ENCODE measurements at regions not wholly inside any gene's neighbourhood (a gene's known extent, or its start where the extent isn't known, plus 50 kb on each side); places are given as distances from the start of the nearest gene placed in this dataset.

DNA sequence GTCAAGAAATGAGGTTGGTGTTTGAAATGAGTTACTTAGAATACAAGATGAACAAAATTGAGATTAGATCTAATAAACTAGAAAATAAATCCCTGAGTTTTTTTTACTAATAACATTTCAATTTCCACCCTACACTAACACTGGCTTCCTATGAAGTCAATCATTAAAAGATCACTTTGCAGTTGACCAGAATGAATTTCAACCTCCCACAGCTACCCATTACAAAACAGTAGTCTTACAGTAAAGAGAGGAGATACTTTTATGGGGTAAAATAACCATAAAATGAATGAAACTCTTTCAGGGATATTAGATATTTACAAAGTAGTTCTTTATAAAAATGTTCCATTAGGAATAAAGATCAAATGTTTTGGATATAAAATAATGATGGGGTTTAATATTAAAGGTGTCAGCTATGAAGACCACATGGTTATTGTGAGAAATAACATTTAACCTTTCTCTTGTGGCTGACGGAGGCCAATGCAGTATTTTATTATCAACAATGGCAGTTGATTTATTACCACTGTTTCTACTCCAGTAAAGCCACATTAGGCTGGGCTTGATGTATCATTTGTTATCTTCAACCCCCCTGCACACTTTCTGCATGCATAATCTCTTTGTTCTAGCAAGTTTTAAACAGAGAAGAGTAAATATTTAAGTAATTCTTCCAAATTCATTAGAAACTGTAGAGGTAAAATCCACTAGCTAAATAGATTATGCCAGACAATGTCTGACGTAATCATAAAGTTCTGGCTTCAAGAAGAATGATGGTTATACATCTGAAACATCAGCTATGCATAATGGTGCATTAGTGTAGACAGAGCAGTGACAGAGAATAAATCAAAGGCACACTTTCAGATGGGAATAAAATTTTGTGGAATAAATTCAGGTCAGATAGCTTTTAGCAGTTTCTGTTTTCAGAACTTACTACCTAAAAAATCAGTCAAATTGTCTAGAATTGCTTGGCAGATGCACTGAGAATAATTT lies 516.6 kb downstream of the PCDH18 start:
- no peak for TF ChIP-seq CTCF (conservative IDR thresholded peaks at IDR 0.05)
- no peak for TF ChIP-seq EZH2 (IDR thresholded peaks at IDR 0.05; ENCODE audit: low read depth)

All from PC-9 (cell line).